OCI-LY3 (cell line): ENCODE measurements at regions not wholly inside any gene's neighbourhood (a gene's known extent, or its start where the extent isn't known, plus 50 kb on each side); places are given as distances from the start of the nearest gene placed in this dataset.

Source experiments
- H2AFZ ChIP-seq: fragments of 200-600, 300-600 bp; shearing (Covaris generic); 2 replicates; pipeline ENCODE4 v1.6.0; 2014; ENCODE audit warnings: antibody characterized with exemption, low read depth, low read length
- H3K27ac ChIP-seq: fragments of 200-600, 300-600 bp; sonication (generic); 2 replicates; pipeline ENCODE4 v1.5.1; 2014; ENCODE audit warnings: mild to moderate bottlenecking, low read length, moderate library complexity, mixed read lengths
- H3K27me3 ChIP-seq: fragments of 200-600, 300-600 bp; sonication (generic); 2 replicates; pipeline ENCODE4 v1.6.1; 2014; ENCODE audit warnings: low read depth, low read length, mixed read lengths
- H3K36me3 ChIP-seq: fragments of 200-600, 300-600 bp; sonication (generic); replicated peaks from 2 replicates; pipeline ENCODE3; 2014; ENCODE audit warnings: low read depth, low read length, mixed read lengths
- H3K4me1 ChIP-seq: fragments of 300-600, 200-600 bp; sonication (generic); 2 replicates; pipeline ENCODE4 v1.6.1; 2014; ENCODE audit warnings: low read length, mixed read lengths
- H3K4me2 ChIP-seq: fragments of 200-600, 300-600 bp; sonication (generic); 2 replicates; pipeline ENCODE4 v1.6.1; 2014; ENCODE audit warnings: low read length, mixed read lengths
- H3K4me3 ChIP-seq: fragments of 300-600, 200-600 bp; sonication (generic); 2 replicates; pipeline ENCODE4 v1.5.1; 2014; ENCODE audit warnings: antibody characterized with exemption, mild to moderate bottlenecking, low read length, moderate library complexity
- H3K79me2 ChIP-seq: fragments of 300-600, 200-600 bp; shearing (Covaris generic); 2 replicates; pipeline ENCODE4 v1.6.1; 2014; ENCODE audit warnings: mild to moderate bottlenecking, low read length, mixed read lengths
- H3K9ac ChIP-seq: fragments of 300-600, 200-600 bp; shearing (Covaris generic); 2 replicates; pipeline ENCODE4 v1.6.0; 2014; ENCODE audit warnings: mild to moderate bottlenecking, low read length, moderate library complexity
- H3K9me3 ChIP-seq: fragments of 200-600, 300-600 bp; shearing (Covaris generic); 2 replicates; pipeline ENCODE4 v1.6.1; 2014; ENCODE audit warnings: low read length, mixed read lengths; ENCODE audit not compliant: insufficient read depth
- H4K20me1 ChIP-seq: fragments of 200-600, 300-600 bp; sonication (generic); 2 replicates; pipeline ENCODE4 v1.6.1; 2016; ENCODE audit warnings: low read length, mixed read lengths; ENCODE audit not compliant: insufficient read depth
- EZH2phosphoT487 ChIP-seq: fragments of 200-600 bp; shearing (Covaris generic); IDR thresholded peaks from 2 replicates; pipeline ENCODE4 v1.6.1; 2018; ENCODE audit warnings: antibody characterized with exemption, mixed run types, low read depth
- TF ChIP-seq, protein P1 (sequence below): fragments of 200-600, 300-600 bp; sonication (generic); IDR thresholded peaks from 2 replicates; pipeline ENCODE4 v1.5.1; 2014; ENCODE audit warnings: antibody characterized with exemption, low read length, low read depth

GRCh38 chr17:36879624-36880131 is 57.6 kb upstream of the LHX1 start:
- H3K4me3 ChIP-seq = no peak overlapping the region
- peaks cover 4% of the 10 kb centered on the region; the same call in 1 of the 2 replicates for H3K27me3 ChIP-seq
- peaks cover 19% of the 10 kb centered on the region for H3K4me1 ChIP-seq
- H3K4me2 ChIP-seq = no peak overlapping the region
- TF ChIP-seq EZH2phosphoT487 = no peak
- TF ChIP-seq, protein P1, sequence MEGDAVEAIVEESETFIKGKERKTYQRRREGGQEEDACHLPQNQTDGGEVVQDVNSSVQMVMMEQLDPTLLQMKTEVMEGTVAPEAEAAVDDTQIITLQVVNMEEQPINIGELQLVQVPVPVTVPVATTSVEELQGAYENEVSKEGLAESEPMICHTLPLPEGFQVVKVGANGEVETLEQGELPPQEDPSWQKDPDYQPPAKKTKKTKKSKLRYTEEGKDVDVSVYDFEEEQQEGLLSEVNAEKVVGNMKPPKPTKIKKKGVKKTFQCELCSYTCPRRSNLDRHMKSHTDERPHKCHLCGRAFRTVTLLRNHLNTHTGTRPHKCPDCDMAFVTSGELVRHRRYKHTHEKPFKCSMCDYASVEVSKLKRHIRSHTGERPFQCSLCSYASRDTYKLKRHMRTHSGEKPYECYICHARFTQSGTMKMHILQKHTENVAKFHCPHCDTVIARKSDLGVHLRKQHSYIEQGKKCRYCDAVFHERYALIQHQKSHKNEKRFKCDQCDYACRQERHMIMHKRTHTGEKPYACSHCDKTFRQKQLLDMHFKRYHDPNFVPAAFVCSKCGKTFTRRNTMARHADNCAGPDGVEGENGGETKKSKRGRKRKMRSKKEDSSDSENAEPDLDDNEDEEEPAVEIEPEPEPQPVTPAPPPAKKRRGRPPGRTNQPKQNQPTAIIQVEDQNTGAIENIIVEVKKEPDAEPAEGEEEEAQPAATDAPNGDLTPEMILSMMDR = no peak
- no peaks in the 10 kb centered on the region for H4K20me1 ChIP-seq
- no peak overlapping the region for H3K9ac ChIP-seq
- H3K9me3 ChIP-seq = no peaks in the 10 kb centered on the region
- H2AFZ ChIP-seq = no peak overlapping the region
- H3K36me3 ChIP-seq = no peaks in the 10 kb centered on the region
- H3K27ac ChIP-seq = no peak overlapping the region
- H3K79me2 ChIP-seq = no peaks in the 10 kb centered on the region

GRCh38 chr17:36880268-36880905 is 56.9 kb upstream of the LHX1 start:
- H3K4me1 ChIP-seq = peaks cover 17% of the 10 kb centered on the region
- no peak overlapping the region for H3K9ac ChIP-seq
- no peak overlapping the region for H3K4me2 ChIP-seq
- TF ChIP-seq, protein P1 = no peak
- peak overlapping the region; percentile 25; the same call in 1 of the 2 replicates for H2AFZ ChIP-seq
- no peak overlapping the region for H3K4me3 ChIP-seq
- H3K27me3 ChIP-seq = peaks cover 4% of the 10 kb centered on the region; the same call in 1 of the 2 replicates
- no peaks in the 10 kb centered on the region for H3K79me2 ChIP-seq
- H4K20me1 ChIP-seq = no peaks in the 10 kb centered on the region
- no peak overlapping the region for H3K27ac ChIP-seq
- H3K9me3 ChIP-seq = no peaks in the 10 kb centered on the region
- H3K36me3 ChIP-seq = no peaks in the 10 kb centered on the region

DNA sequence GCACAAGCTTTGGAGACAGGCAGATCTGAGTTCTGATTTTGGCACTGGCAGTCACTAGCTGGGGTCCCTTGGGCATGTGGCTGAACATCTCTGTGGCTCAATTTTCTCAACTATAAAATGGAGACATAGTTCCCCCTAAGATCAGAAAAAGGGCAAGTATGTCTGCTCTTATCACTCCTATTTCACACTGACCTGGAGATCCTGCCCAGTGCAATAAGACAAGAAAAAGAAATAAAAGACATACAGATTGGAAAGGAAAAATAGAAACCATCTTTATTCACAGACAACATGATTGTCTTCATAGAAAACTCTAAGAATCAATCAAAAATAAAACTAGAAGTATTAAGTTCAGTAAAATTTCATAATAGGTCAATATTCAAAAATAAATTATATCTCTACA is 56.0 kb upstream of the LHX1 start:
- Histone ChIP-seq H3K4me2 (no peak overlapping the region), H3K27me3 (peaks cover 8% of the 10 kb centered on the region), H3K79me2 (no peaks in the 10 kb centered on the region), H3K4me1 (peaks cover 19% of the 10 kb centered on the region), H3K9ac (no peak overlapping the region), H3K36me3 (no peaks in the 10 kb centered on the region), H3K27ac (no peak overlapping the region), H3K9me3 (no peaks in the 10 kb centered on the region), H3K4me3 (no peak overlapping the region), H2AFZ (no peak overlapping the region), H4K20me1 (no peaks in the 10 kb centered on the region)
- TF ChIP-seq, protein P1 = no peak
- no peak for TF ChIP-seq EZH2phosphoT487

GRCh38 chr17:36884495-36885152 is 52.7 kb upstream of the LHX1 start:
- TF ChIP-seq, protein P1 = no peak
- TF ChIP-seq EZH2phosphoT487 = no peak
- no peaks in the 10 kb centered on the region for H4K20me1 ChIP-seq
- H3K36me3 ChIP-seq = no peaks in the 10 kb centered on the region
- peaks cover 29% of the 10 kb centered on the region for H3K27me3 ChIP-seq
- H3K9ac ChIP-seq = no peak overlapping the region
- no peak overlapping the region for H3K27ac ChIP-seq
- no peak overlapping the region for H3K4me3 ChIP-seq
- peaks cover 36% of the 10 kb centered on the region for H3K4me1 ChIP-seq
- H3K9me3 ChIP-seq = no peaks in the 10 kb centered on the region
- no peaks in the 10 kb centered on the region for H3K79me2 ChIP-seq
- peak overlapping the region; percentile 50 for H3K4me2 ChIP-seq
- no peak overlapping the region for H2AFZ ChIP-seq
